NT2/D1 (cell line): ENCODE measurements at regions not wholly inside any gene's neighbourhood (a gene's known extent, or its start where the extent isn't known, plus 50 kb on each side); places are given as distances from the start of the nearest gene placed in this dataset.

Experiments
- DNase-seq: peaks from one replicate; pipeline ENCODE4 v3.0.0-alpha.2; 2011; ENCODE audit warnings: low read depth, low spot score
- H3K27me3 ChIP-seq: 2 replicates; pipeline ENCODE4 v1.6.0; 2011; ENCODE audit warnings: mild to moderate bottlenecking; ENCODE audit not compliant: insufficient read length, insufficient read depth
- H3K36me3 ChIP-seq: 2 replicates; pipeline ENCODE4 v1.6.1; 2011; ENCODE audit warnings: mild to moderate bottlenecking, low read length, mixed read lengths; ENCODE audit not compliant: insufficient read depth, insufficient read length
- H3K4me1 ChIP-seq: 2 replicates; pipeline ENCODE4 v1.5.1; 2011; ENCODE audit not compliant: insufficient read depth, insufficient read length
- H3K4me3 ChIP-seq: 2 replicates; pipeline ENCODE4 v1.5.1; 2011; ENCODE audit warnings: low read depth; ENCODE audit not compliant: insufficient read length
- H3K9ac ChIP-seq: 2 replicates; pipeline ENCODE4 v1.6.0; 2011; ENCODE audit warnings: low read depth; ENCODE audit not compliant: insufficient read length
- H3K9me3 ChIP-seq: 2 replicates; pipeline ENCODE4 v1.5.1; 2011; ENCODE audit warnings: mild to moderate bottlenecking, low read length; ENCODE audit not compliant: insufficient read depth
- SUZ12 ChIP-seq: IDR thresholded peaks from 2 replicates; pipeline ENCODE4 v1.6.1; 2011; ENCODE audit not compliant: insufficient read length, insufficient read depth; ENCODE audit errors: extremely low read depth
- YY1 ChIP-seq: IDR thresholded peaks from 2 replicates; pipeline ENCODE4 v1.6.1; 2011; ENCODE audit not compliant: insufficient read length, insufficient read depth
- ZNF274 ChIP-seq: IDR thresholded peaks from 2 replicates; pipeline ENCODE4 v1.6.1; 2011; ENCODE audit warnings: mild to moderate bottlenecking, low read depth, low read length

- Histone ChIP-seq H3K4me3 (no peak overlapping the region), H3K4me1 (no peaks in the 10 kb centered on the region), H3K9me3 (0 out of 2 replicates have a peak, but pooled peaks cover 4% of the 10 kb centered on the region), H3K36me3 (no peaks in the 10 kb centered on the region), H3K27me3 (no peaks in the 10 kb centered on the region), H3K9ac (no peak overlapping the region)
- DNase-seq: no peak
- TF ChIP-seq ZNF274 (no peak), YY1 (no peak), SUZ12 (no peak)
Observed at GRCh38 chr13:83618966-83619365, 263.3 kb downstream of the SLITRK1 start.

- no peaks in the 10 kb centered on the region for H3K36me3 ChIP-seq
- H3K9me3 ChIP-seq: no peaks in the 10 kb centered on the region; the same call in 1 of the 2 replicates
- TF ChIP-seq YY1 (no peak), SUZ12 (no peak), ZNF274 (no peak)
- H3K9ac ChIP-seq: no peak overlapping the region
- no peaks in the 10 kb centered on the region for H3K27me3 ChIP-seq
- H3K4me3 ChIP-seq: no peak overlapping the region
- H3K4me1 ChIP-seq: no peaks in the 10 kb centered on the region
- no peak for DNase-seq
Observed at GRCh38 chr13:83613524-83613923, 268.8 kb downstream of the SLITRK1 start.

- Histone ChIP-seq H3K9ac (no peak overlapping the region), H3K4me3 (no peak overlapping the region), H3K9me3 (no peaks in the 10 kb centered on the region), H3K4me1 (no peaks in the 10 kb centered on the region), H3K36me3 (no peaks in the 10 kb centered on the region), H3K27me3 (no peaks in the 10 kb centered on the region)
- DNase-seq: no peak
- TF ChIP-seq ZNF274 (no peak), SUZ12 (no peak), YY1 (no peak)
Observed at GRCh38 chr13:83601539-83601938, 280.7 kb downstream of the SLITRK1 start.

- H3K9me3 ChIP-seq: no peaks in the 10 kb centered on the region
- H3K36me3 ChIP-seq: no peaks in the 10 kb centered on the region
- H3K9ac ChIP-seq: no peak overlapping the region
- H3K4me1 ChIP-seq: no peaks in the 10 kb centered on the region
- TF ChIP-seq ZNF274 (no peak), YY1 (no peak), SUZ12 (no peak)
- no peak overlapping the region for H3K4me3 ChIP-seq
- no peaks in the 10 kb centered on the region for H3K27me3 ChIP-seq
- no peak for DNase-seq
Observed at GRCh38 chr13:83592095-83592494, 290.2 kb downstream of the SLITRK1 start.

GRCh38 chr13:83589814-83590213 is 292.5 kb downstream of the SLITRK1 start:
- H3K4me1 ChIP-seq: no peaks in the 10 kb centered on the region
- DNase-seq: no peak
- no peak for TF ChIP-seq YY1
- no peak for TF ChIP-seq ZNF274
- no peak for TF ChIP-seq SUZ12
- H3K9ac ChIP-seq: no peak overlapping the region
- H3K4me3 ChIP-seq: no peak overlapping the region
- H3K36me3 ChIP-seq: no peaks in the 10 kb centered on the region
- H3K9me3 ChIP-seq: no peaks in the 10 kb centered on the region
- H3K27me3 ChIP-seq: no peaks in the 10 kb centered on the region

- Histone ChIP-seq H3K27me3 (no peaks in the 10 kb centered on the region), H3K9me3 (no peaks in the 10 kb centered on the region), H3K4me3 (no peak overlapping the region), H3K36me3 (no peaks in the 10 kb centered on the region), H3K9ac (no peak overlapping the region), H3K4me1 (no peaks in the 10 kb centered on the region)
- no peak for DNase-seq
- no peak for TF ChIP-seq ZNF274
- TF ChIP-seq YY1: no peak
- no peak for TF ChIP-seq SUZ12
Observed at GRCh38 chr13:83577183-83577582, 305.1 kb downstream of the SLITRK1 start.

GRCh38 chr13:83568019-83568418 is 314.3 kb downstream of the SLITRK1 start:
- no peak for TF ChIP-seq YY1
- TF ChIP-seq ZNF274: no peak
- TF ChIP-seq SUZ12: no peak
- DNase-seq: no peak
- no peak overlapping the region for H3K4me3 ChIP-seq
- no peaks in the 10 kb centered on the region for H3K9me3 ChIP-seq
- H3K4me1 ChIP-seq: no peaks in the 10 kb centered on the region
- no peaks in the 10 kb centered on the region for H3K27me3 ChIP-seq
- H3K36me3 ChIP-seq: no peaks in the 10 kb centered on the region
- no peak overlapping the region for H3K9ac ChIP-seq

- DNase-seq: no peak
- no peak overlapping the region for H3K4me3 ChIP-seq
- H3K4me1 ChIP-seq: no peaks in the 10 kb centered on the region
- no peaks in the 10 kb centered on the region for H3K27me3 ChIP-seq
- no peak overlapping the region for H3K9ac ChIP-seq
- H3K36me3 ChIP-seq: no peaks in the 10 kb centered on the region
- H3K9me3 ChIP-seq: no peaks in the 10 kb centered on the region
- no peak for TF ChIP-seq YY1
- no peak for TF ChIP-seq SUZ12
- TF ChIP-seq ZNF274: no peak
Observed at GRCh38 chr13:83563499-83563898, 318.8 kb downstream of the SLITRK1 start.
